C4-2B (cell line): ENCODE measurements at regions not wholly inside any gene's neighbourhood (a gene's known extent, or its start where the extent isn't known, plus 50 kb on each side); places are given as distances from the start of the nearest gene placed in this dataset.

Experiments used
- CTCF ChIP-seq: fragments of 450-650 bp; conservative IDR thresholded peaks from 2 replicates; pipeline ENCODE4 v1.5.1; 2017; ENCODE audit warnings: mild to moderate bottlenecking
- ZFX ChIP-seq: fragments of 450-650 bp; IDR thresholded peaks from 2 replicates; pipeline ENCODE4 v1.6.1; 2017

- no peak for TF ChIP-seq CTCF
- no peak for TF ChIP-seq ZFX
Observed at GRCh38 chr20:40205971-40206370, 483.1 kb downstream of the MAFB start.
